Frontal cortex (tissue), 3 donors: ENCODE measurements at regions not wholly inside any gene's neighbourhood (a gene's known extent, or its start where the extent isn't known, plus 50 kb on each side); places are given as distances from the start of the nearest gene placed in this dataset.

Experiments used
- DNase-seq, 2 donors: peaks; one replicate each; pipeline ENCODE4 v3.0.0; 2012; ENCODE audit warnings: low spot score in 2 of 2
- FAIRE-seq: peaks from 2 replicates; lab custom pipeline; 2012; peaks lifted over from hg19 to GRCh38; lab: Jason Lieb, UNC
- donor health status: control.
- donor health status: control.
- donor health status: control.

DNA sequence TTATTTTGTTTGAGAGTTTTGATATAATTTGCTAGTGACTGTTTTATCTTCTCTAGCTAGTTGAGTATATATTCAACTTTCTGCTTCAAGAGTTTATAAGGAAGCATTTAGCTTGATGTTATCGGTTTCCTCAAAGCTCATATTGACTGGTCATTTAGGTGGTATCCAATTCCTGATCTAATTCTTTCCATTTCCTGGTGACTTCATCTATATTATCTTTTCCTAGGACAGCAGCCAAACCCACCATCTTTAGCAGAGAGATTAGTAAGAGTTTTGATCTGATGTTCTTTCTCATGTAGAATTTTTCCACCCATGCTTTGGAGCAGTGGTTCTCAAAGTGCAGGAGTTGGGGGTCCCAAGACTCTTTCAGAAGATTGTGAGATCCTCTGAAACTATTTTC is 148.6 kb upstream of the STT3B start:
- FAIRE-seq: no peak
- no peak for DNase-seq

DNA sequence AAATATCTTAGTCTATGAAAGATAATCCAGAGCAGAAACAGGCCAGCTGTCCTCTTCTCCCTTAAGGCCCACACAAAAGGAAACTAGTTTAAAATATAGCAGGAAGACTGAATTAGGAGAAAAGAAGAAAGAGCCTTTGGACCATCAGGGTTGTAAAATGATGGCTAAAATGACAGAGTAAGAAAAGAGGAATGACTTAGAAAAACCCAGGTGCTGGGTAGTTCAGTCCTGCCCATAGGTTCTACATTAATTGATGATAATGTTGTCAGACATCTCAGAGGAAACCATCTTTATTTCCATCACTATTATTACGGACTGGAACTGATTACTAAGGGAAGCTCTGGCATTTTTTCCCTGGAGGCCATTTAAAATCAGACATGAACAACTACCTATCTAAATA is 142.8 kb upstream of the STT3B start:
- DNase-seq: no peak
- no peak for FAIRE-seq

DNA sequence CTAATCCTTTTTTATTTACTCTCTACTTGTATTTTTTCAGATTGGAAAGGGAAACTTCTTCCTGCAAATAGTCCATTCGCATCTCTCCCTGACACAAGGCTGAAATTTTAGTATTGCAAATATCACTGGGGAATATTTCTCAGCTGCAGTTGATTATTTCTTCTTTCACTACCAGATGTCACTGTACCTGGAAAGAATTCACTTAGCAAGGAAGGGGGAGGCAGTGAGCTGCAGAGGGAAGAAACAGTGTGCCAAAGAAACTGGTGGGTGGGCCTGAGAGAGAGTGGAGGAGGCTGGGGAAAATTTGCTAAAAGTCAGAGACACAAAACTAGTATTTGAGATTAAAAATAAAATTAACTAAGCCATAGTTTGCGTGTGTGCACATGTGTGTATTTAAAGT is 142.3 kb upstream of the STT3B start:
- FAIRE-seq (no peak), DNase-seq (no peak)

DNA sequence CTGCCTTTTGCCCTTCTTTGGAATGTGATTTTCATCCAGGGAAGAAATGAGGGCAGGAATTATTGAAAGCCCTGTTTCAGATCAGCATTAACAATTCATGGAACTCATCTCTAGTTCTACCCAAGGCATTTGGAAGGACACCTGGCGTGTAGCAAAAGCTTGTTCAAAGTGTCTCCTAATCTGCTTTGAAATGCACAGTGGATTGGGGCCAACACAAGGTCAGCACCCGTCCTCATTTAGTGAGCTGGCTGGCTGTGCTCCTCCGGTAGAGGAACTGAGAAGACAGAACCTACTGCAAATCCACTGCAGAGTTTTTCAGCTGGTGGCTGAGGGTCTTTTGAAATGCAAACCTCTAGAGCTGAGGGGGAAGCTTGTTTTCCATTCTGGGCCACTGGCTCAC is 141.6 kb upstream of the STT3B start:
- FAIRE-seq (no peak), DNase-seq (no peak)

DNA sequence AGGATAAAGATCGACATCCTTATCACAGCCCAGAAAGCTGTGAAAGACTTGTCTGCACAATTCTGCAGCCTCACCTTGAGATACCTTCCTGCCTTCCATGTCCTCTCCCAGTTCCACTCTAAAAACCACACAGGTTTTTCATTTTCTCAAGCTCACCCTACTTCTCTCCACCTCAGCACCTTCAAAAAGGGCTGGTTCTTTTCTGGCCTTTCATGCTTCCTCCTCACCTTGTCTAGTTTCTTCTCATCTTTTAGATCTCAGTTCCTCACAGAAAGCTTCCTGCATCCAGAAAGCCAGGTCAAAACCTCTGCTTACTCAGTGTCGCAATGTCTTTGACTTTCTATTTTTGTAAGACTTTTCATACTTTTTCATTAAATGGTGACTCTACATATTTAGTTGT is 140.2 kb upstream of the STT3B start:
- no peak for FAIRE-seq
- no peak for DNase-seq

DNA sequence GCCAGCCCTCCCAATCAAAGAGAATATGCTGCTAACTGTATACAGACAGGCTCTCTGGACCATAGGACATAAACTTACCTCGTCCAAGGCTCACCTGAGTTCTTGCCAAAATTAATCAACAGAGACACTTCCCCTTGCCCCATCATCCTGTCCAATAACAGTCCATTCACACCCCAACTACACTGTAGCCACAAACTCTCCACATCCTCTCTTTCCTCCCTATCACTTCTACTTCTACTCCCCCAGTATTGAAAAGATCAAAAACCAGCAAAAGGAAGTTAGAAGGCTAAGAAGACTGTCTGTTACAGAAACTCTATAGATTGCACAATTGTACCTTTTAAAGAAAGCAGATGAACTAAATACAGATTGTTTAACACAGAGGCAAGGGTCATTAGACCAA is 133.5 kb upstream of the STT3B start:
- no peak for FAIRE-seq
- no peak for DNase-seq

DNA sequence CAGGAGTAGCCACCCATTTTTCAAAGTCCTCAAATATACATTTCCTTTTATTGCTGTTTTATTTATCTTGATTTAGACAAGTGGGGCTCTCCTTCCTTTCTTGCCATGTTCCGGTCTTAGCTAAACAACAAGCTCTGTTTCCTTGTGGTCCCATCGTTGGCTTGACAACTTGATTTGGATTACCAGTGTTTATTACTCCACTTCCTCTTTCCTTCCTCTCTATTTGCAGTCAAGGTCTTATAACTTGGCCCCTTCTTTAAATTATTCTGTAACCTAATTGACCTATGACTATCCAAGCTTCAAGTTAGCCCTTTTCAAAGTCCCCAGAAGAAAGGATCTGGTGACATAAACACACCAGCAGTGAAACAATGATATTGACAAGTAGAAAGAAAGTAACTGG is 130.6 kb upstream of the STT3B start:
- no peak for FAIRE-seq
- DNase-seq: no peak

DNA sequence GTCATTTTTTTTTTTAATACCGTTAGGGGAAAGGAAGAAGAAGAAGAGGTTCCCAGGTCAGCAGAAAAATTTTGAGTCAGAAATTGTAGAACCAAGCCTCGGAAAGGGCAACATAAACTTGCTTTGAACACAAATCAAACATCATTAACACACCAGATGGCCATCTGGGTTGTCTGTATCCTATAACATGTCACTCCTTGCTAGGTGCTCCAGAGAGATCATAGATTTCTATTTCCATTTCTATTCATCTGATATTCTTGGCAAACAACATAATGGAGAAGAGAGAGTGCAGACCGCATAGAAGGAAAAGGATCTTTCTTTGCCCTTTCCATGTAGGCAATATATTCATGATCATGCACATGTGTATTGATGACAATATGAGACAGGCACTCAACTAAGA is 129.5 kb upstream of the STT3B start:
- FAIRE-seq (no peak), DNase-seq (no peak)

DNA sequence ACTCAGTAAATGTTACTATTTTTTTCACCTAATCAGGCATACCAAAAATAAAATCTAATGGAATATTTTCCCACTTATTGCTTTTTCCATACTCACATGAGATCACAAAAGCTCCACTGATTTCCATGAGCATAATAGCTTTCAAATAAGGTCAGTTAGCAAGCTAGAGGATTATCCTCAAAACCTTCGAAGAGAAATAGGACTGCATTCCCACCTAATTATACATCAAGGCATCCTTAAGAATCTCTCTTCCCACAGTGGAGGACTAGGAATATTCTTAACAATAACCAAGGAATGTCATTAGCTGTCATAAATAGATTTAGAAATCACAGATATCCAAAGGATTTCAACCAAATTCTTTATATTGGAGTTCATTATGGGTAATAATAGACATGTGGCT is 127.9 kb upstream of the STT3B start:
- no peak for DNase-seq
- FAIRE-seq: no peak

DNA sequence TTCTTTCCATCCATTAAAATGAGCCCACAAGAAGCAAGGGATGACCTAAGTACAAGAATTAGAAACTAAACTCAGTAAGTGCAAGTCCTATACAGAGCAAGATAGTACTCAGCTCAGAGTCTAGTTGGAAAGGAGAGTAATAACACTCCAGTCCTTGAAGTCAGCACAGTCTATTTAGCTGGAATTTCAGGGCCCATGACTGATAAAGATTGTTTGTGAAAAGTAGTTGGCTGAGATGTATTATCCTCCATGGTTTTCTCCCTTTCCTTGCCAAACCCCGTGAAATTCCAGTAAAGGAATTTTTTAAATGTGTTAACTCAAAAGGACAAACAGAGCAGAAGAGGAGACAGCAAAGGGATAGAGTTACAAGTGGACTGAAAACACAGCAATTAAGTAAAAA is 127.2 kb upstream of the STT3B start:
- FAIRE-seq: no peak
- DNase-seq: no peak

DNA sequence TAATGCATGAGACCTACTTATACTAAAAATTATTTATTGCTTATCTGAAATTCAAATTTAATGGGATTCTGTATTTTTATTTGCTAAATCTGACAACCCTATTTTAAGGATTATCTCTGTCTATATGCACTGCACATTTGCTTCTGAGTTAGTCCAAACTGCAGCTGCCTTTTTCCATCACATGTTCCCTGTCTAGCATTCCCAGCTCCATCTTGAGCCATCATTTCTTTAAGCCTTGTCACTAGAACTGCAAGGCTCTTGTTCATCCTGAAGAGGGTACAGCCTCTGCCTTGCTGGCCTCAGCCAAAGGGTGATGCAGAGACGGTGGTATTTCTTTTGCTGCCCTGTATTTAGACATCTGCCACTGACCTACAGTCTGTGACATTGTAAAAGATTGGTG is 125.8 kb upstream of the STT3B start:
- DNase-seq: no peak
- FAIRE-seq: no peak

DNA sequence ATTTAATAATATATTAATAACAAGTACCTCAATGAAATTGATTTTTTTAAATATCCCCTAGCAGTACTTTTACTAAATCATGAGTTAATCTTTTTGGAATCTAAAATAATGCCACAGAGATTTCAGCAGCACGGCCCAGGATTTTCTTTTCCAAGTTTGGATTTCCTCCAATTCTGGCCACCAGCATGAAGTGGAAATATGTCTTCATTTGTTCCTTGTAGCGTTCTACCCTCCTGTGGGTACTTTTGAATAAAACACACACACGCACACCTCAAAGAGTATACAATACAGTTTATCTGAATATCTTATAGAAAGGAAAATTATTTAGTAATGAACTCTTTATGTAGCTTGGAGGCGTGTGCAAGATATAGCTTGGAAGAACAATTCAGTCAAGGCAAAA is 125.1 kb upstream of the STT3B start:
- DNase-seq (no peak), FAIRE-seq (no peak)

DNA sequence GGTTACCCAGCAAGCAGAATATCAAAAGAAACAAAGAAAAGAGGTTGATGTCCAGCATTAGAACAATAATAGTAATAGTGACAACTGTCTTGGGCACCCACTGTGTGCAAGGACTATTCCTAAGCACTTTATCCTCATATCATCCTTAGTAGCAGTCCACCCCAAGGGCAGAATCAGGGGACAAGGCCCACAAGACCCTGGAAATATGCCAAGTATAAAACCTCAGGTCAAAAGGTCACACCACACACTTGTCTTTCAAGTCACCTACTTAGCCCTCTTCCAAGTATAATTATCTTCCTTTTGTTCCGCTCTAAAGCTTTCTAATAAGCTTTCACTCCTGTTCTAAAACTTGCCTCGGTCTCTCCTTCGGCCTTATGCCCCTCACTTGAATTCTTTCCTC is 124.0 kb upstream of the STT3B start:
- DNase-seq (no peak), FAIRE-seq (no peak)

DNA sequence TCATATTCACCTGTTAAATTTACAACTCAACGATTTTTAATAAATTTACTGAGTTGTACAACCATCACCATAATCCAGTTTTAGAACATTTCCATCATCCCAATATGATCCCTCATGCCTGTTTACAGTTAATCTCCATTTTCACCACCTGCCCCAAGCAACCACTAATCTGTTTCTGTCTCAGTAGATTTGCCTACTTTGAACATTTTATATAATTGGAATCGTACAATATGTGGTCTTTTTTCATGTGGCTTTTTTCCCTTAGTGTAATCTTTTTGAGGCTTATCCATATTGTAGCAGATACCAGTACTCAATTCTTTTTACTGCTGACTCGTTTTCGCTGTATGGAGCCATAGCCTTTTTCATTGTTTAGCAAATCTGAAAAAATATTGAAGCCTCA is 123.3 kb upstream of the STT3B start:
- FAIRE-seq (no peak), DNase-seq (no peak)

DNA sequence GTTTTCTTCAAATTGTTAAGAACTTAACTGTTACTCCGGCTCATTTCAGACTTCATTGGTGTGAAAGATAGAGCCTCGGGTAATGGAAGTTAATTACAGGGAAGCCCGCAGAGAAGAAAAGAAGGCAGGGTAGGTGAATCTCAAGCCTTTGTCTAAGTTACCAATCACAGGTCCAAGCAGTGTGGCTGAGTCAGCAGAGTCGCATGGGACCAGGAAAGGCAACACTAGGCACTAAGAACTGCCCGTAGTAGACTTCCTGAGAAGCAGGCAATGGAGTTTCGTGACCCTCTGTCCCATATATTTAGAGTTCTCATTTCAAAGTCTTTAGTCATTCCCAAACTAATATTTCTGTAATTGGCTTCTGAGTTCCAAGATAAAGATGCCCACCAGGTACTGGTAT is 122.9 kb upstream of the STT3B start:
- DNase-seq (no peak), FAIRE-seq (no peak)

DNA sequence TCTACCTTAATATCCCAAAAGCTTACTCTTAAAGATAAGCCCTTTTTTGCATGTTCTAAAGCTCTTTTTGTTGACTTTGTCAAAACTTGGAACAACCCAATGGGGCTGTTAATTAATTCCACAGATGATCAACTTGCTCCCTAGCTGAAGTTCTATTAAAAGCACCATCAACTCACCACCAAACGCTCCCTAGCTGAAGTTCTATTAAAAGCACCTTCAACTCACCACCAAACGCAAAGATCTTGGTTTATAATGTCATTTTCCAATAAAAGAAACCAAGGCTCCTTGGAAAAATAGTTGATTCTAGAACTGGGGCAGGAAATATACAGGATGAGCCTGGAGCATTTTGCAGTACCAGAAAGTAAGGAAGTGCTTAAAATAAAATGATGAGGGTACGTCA is 122.3 kb upstream of the STT3B start:
- no peak for DNase-seq
- no peak for FAIRE-seq

DNA sequence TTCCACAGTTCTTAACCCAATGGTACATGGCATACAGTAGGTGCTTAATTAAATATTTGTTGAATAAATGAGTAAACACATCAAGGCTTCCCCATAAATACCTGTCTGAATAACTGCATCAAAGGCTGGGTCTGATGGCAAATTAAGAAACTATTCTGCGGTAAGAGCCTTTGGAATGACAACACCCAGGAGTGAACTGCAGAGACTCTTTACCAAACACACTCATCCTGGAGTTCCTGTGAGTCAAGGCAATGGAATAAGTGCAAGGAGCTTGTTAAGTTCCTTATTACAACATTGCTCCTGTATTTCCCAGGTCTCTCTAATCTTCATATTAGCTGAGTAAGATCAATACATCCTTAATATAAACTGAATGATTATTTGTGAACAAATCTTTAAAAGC is 119.9 kb upstream of the STT3B start:
- DNase-seq: no peak
- no peak for FAIRE-seq

DNA sequence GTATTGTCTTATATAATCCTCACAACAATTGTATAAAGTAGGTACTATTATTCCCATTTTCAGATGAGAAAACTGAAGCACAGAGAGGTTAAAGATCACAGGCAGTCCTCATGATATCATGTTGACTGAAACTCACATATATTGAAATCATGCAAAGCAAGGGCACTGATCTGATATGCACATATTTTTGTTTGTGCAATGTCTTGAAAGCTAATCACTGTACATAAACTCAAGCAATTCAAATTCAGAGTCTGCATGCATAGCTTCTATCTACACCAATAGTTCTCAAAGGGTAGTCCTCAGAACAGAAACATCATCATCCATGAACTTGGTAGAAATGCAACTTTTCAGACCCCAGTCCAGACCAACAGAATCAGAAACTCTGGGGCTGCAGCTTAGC is 119.2 kb upstream of the STT3B start:
- FAIRE-seq (no peak), DNase-seq (no peak)

DNA sequence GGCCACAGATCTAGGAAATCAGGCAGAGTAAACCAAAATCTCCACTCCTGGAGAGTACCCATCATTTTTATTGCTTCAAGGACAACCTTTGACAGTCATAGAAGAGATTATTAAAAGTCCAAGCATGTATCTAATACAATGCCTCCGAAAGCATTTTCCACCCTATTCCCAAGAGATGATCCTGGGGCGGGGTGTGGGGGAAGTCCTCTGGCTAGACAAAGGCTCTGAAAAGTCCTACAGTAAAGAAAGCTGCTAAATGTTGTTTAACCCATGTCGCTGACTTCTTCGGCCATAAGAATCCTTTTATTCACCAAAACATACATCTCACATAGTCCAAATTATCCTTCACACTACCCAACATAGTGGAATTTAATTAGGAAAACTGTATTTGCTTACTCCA is 115.7 kb upstream of the STT3B start:
- FAIRE-seq (no peak), DNase-seq (no peak)

DNA sequence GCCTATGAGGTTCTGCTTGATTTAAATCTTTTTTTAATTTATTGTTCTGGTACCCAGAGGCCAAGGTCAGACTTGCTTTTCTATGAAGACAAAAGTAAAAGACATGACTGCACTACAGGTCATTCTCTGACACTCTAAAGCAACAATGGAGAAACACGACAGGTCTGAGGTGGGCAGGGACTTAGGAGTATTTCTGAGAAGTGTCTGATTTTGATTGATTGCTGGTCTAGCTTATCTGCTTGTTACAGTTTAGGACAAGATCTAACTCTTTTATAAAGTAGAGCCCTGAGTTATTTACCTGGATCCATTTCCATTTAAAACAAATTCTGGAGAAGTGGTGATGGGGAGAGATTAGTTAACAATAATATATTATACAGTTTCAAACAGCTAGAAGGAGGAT is 115.2 kb upstream of the STT3B start:
- DNase-seq: no peak
- no peak for FAIRE-seq

DNA sequence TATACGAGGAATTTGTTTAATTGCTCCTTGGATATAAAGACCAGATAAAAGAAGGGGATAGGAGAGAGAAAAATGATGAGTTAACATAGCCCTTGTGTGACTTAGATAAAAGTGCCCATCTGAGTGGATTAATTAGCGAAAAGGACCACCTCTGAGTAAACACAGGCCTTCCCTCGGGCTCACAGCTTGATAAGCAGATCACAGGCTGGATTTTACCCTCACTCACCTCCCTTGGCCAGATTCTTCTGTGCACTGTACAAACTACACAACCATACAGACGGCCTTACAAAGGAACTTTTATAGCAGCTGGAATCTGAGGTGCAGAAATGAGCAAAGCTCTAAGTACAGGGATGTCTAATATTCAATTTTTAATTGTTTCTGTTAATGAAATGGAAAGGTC is 112.4 kb upstream of the STT3B start:
- DNase-seq (no peak), FAIRE-seq (no peak)

DNA sequence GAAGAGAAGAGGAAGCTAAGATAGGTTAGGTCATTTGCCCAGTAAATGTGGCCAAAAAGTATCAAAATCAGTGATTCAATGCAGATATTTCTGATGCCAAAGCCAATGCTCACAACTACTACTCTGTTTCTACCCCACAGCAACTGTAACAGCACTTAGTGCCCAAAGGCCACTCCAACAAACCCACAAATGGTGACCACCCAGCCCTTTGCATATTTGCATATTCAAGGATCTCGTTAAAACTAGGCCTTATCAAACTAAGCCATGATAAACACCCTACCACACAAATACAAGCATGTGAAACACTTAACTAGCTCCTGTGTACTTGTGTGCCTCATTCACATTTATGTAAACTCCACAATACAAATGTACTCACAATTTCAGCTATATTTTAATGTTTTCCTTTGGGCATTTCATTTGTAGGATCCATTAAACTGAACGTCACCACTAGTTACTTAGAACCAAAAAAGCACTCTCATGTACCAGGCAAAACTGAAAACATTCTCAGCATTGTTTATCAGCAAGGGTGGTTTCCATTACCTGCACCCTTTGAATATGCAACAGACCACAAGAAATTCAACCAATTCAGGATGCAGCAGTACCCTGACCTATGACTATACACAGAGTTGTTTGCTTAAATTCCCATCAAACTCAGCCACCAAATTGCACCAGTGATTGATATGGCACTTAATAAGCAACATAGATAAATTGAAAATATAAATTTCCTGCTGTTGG is 111.2 kb upstream of the STT3B start:
- no peak for DNase-seq
- no peak for FAIRE-seq

DNA sequence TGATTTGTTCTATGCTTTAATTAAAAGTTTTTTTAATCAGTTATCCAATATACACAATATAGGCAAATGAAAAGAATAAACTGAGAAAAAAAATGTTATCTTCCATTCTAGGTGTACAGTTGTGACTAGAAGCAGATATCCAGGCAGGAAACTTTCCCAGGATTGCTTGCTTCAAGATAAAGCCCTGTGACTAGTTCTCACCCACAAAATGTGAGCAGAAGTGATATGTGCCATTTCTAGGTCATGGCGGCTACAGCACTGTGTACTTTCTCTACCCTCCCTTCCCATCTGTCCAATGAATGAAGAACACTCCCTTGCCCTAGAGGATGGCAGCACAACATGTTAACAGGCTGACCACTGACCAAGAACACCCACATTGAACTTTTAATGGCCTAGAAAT is 110.5 kb upstream of the STT3B start:
- DNase-seq (no peak), FAIRE-seq (no peak)
